HepG2 (cell line): ENCODE measurements at regions not wholly inside any gene's neighbourhood (a gene's known extent, or its start where the extent isn't known, plus 50 kb on each side); places are given as distances from the start of the nearest gene placed in this dataset.

Experiments
- ATAC-seq: fragments of 200-7000 bp; cut with Tn5 transposase; 3 replicates; pipeline ENCODE4 v1.9.1; 2020; ENCODE audit warnings: mild to moderate bottlenecking, moderate library complexity
- BruUV-seq: library from RNA; stranded (reverse); fragments of 400-500 nt; replicated peaks from 2 replicates; lab custom pipeline; 2021; lab: Mats Ljungman, UMichigan
- CTCF ChIA-PET: fragments of 300-600 bp; formaldehyde crosslinking; extraction: SDS; loops from one replicate; lab custom pipeline; 2021; ENCODE audit warnings: low total read pairs, inconsistent platforms, low intra/inter-chr PET ratio; lab: Yijun Ruan, JAX
- POLR2A ChIA-PET: fragments of 350-600 bp; sonication (Branson Sonifier 250); formaldehyde crosslinking; loops from one replicate; lab custom pipeline; 2020; ENCODE audit warnings: antibody characterized with exemption, inconsistent platforms; lab: Yijun Ruan, JAX
- DNase-seq: peaks from one replicate; pipeline ENCODE4 v3.0.0-alpha.2; 2015; ENCODE audit warnings: low spot score
- FAIRE-seq: peaks from 3 replicates; lab custom pipeline; 2011; peaks lifted over from hg19 to GRCh38; lab: Jason Lieb, UNC
- H2AFZ ChIP-seq: one replicate; pipeline ENCODE4 v1.6.1; 2011; ENCODE audit warnings: low read length, inconsistent platforms
- H3K27ac ChIP-seq: fragments of 300-600 bp; 3 replicates; pipeline ENCODE4 v1.8.0; 2011; ENCODE audit warnings: mixed run types, mild to moderate bottlenecking, mixed read lengths, low read length, inconsistent platforms; ENCODE audit not compliant: insufficient read depth; ENCODE audit errors: extremely low read length
- H3K27me3 ChIP-seq, 2 experiments: fragments of 200-600 bp in 1 of 2; 2 replicates in 1 of 2; 3 replicates in 1 of 2; pipeline versions ENCODE4 v1.6.0 to v1.8.0; 2011; ENCODE audit warnings: low read length in 2 of 2, mild to moderate bottlenecking in 2 of 2, moderate library complexity in 2 of 2, inconsistent platforms in 1 of 2; ENCODE audit not compliant: insufficient read depth in 2 of 2, control insufficient read depth in 1 of 2
- H3K36me3 ChIP-seq, 2 experiments: fragments of 200-600 bp in 1 of 2; replicated peaks in 1 of 2; 2 replicates in 1 of 2; 3 replicates in 1 of 2; pipeline versions ENCODE4 v1.5.1 to v1.8.0; 2011; ENCODE audit warnings: low read length in 2 of 2, inconsistent platforms in 1 of 2; ENCODE audit not compliant: insufficient read depth in 2 of 2, control insufficient read depth in 1 of 2
- H3K4me1 ChIP-seq: 2 replicates; pipeline ENCODE4 v1.5.1; 2012; ENCODE audit warnings: low read length, inconsistent platforms; ENCODE audit not compliant: insufficient read depth
- H3K4me2 ChIP-seq: 2 replicates; pipeline ENCODE4 v1.6.0; 2011; ENCODE audit warnings: low read depth, low read length, inconsistent platforms
- H3K4me3 ChIP-seq, 3 experiments: fragments of 200-600 bp in 1 of 3; sonication (generic), shearing (Covaris generic) in 1 of 3; replicated peaks in 1 of 3; 2 replicates each; pipeline ENCODE4 v1.5.1; 2011 to 2016; ENCODE audit warnings: low read length in 3 of 3, inconsistent platforms in 2 of 3, low read depth in 2 of 3, mild to moderate bottlenecking in 2 of 3, control low read depth in 1 of 3, mixed read lengths in 1 of 3; ENCODE audit not compliant: insufficient read depth in 1 of 3
- H3K79me2 ChIP-seq: one replicate; pipeline ENCODE4 v1.6.1; 2011; ENCODE audit warnings: low read length, inconsistent platforms; ENCODE audit not compliant: insufficient read depth
- H3K9ac ChIP-seq: 2 replicates; pipeline ENCODE4 v1.6.0; 2011; ENCODE audit warnings: mild to moderate bottlenecking, low read depth, low read length, inconsistent platforms; ENCODE audit not compliant: insufficient read depth
- H3K9me3 ChIP-seq: 2 replicates; pipeline ENCODE4 v1.5.1; 2012; ENCODE audit warnings: mild to moderate bottlenecking, low read length
- H4K20me1 ChIP-seq: 2 replicates; pipeline ENCODE4 v1.6.0; 2011; ENCODE audit warnings: inconsistent platforms, mild to moderate bottlenecking, low read length, moderate library complexity; ENCODE audit not compliant: insufficient read depth
- GPN1 ChIP-seq: sonication (generic); formaldehyde crosslinking; IDR thresholded peaks from 2 replicates; pipeline ENCODE4 v1.5.1; 2020; ENCODE audit warnings: missing genetic modification reagents, borderline replicate concordance
- KDM2A ChIP-seq: sonication (generic); formaldehyde crosslinking; IDR thresholded peaks from 2 replicates; pipeline ENCODE4 v1.4.0; 2020; ENCODE audit warnings: low read depth, missing genetic modification reagents, borderline replicate concordance
- MAFF ChIP-seq: IDR thresholded peaks from 2 replicates; pipeline ENCODE4 v1.6.1; 2011; ENCODE audit warnings: low read depth, low read length, improper control_type of control experiment
- MAFK ChIP-seq, 2 experiments: IDR thresholded peaks in 1 of 2; conservative IDR thresholded peaks in 1 of 2; 2 replicates each; pipeline ENCODE4 v1.6.1; 2011; ENCODE audit warnings: improper control_type of control experiment in 2 of 2, low read length in 2 of 2
- MXI1 ChIP-seq: IDR thresholded peaks from 3 replicates; pipeline ENCODE4 v1.6.1; 2012; ENCODE audit warnings: low read depth, low read length, inconsistent platforms, borderline replicate concordance
- NFE2L1 ChIP-seq: sonication (generic); formaldehyde crosslinking; IDR thresholded peaks from 2 replicates; pipeline ENCODE4 v1.4.0; 2020; ENCODE audit warnings: missing genetic modification reagents, mild to moderate bottlenecking, borderline replicate concordance
- RBFOX2 ChIP-seq: fragments of 200-400 bp; formaldehyde crosslinking; IDR thresholded peaks from 2 replicates; pipeline ENCODE4 v1.6.1; 2017; ENCODE audit warnings: low read depth, mild to moderate bottlenecking, low read length
- TEAD3 ChIP-seq: optimal IDR thresholded peaks from 2 replicates; pipeline ENCODE3; 2016; ENCODE audit warnings: borderline replicate concordance
- ZNF615 ChIP-seq: sonication (generic); formaldehyde crosslinking; IDR thresholded peaks from 2 replicates; pipeline ENCODE4 v1.5.0; 2020; ENCODE audit warnings: mild to moderate bottlenecking, missing genetic modification reagents, borderline replicate concordance
- WGBS: methylation state at CpG from one replicate; pipeline ENCODE4 v1.1.6; 2017; ENCODE audit warnings: low lambda C conversion rate; 5-methylcytosine and 5-hydroxymethylcytosine counted together
- in situ Hi-C: cut with HindIII; loops from 2 replicates; pipeline ENCODE4 v1.10.0; 2017; ENCODE audit warnings: low pct_unique_long_range_greater_than_20kb; ENCODE audit not compliant: extremely low pct_ligation_motif_present
- intact Hi-C: fragments of 100-400 bp; cut with micrococcal nuclease; formaldehyde crosslinking; loops from one replicate; pipeline ENCODE4 v1.10.0; 2022; ENCODE audit not compliant: unreplicated experiment
- TF ChIP-seq, protein P1 (sequence below): sonication (generic); formaldehyde crosslinking; IDR thresholded peaks from 2 replicates; pipeline ENCODE4 v1.4.0; 2020; ENCODE audit warnings: missing genetic modification reagents
- TF ChIP-seq, protein P2 (sequence below): sonication (generic); formaldehyde crosslinking; IDR thresholded peaks from 2 replicates; pipeline ENCODE4 v1.5.0; 2020; ENCODE audit warnings: missing genetic modification reagents

DNA sequence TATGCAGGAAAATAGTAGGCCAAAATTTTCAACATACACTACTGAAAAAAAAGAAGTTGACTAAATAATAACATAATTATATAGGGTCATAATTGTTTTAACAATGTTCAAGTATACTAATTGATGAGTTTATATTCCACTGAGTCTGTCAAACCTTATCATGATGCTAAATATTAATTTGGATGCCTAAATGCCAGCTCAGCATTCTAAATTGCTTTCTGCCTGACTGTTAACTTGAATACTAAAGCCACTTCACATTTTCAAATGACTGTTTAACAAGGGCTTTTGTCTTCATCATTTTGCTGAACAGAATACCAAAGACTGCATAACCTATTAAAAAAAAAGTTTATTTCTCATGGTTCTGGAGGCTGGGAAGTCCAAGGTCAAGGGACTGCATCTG is 232.8 kb downstream of the DOK5 start:
- DNase-seq (no peak), FAIRE-seq (no peak), ATAC-seq (no peak)
- intact Hi-C loops (no loop called here), in situ Hi-C loops (no loop called here)
- no TSS peak for BruUV-seq
- H2AFZ ChIP-seq: no peak overlapping the region
- no peaks in the 10 kb centered on the region for H3K79me2 ChIP-seq
- H3K9me3 ChIP-seq: no peaks in the 10 kb centered on the region
- H3K36me3 ChIP-seq: no peaks in the 10 kb centered on the region
- CTCF ChIA-PET: no interaction called here
- H3K4me3 ChIP-seq: no peak overlapping the region
- no peaks in the 10 kb centered on the region for H4K20me1 ChIP-seq
- no peak overlapping the region for H3K27ac ChIP-seq
- H3K4me2 ChIP-seq: no peak overlapping the region
- H3K9ac ChIP-seq: no peak overlapping the region
- no peaks in the 10 kb centered on the region for H3K27me3 ChIP-seq
- H3K4me1 ChIP-seq: no peaks in the 10 kb centered on the region
- POLR2A ChIA-PET: no interaction called here
- TF ChIP-seq TEAD3 (CRISPR knock-in tag): no peak
- TF ChIP-seq MAFK (conservative IDR thresholded peaks at IDR 0.05 in 1 of 2, IDR thresholded peaks at IDR 0.05 in 1 of 2; ENCODE audit: low read length in 2 of 2): peak; percentile 74 to 84
- TF ChIP-seq, protein P1, sequence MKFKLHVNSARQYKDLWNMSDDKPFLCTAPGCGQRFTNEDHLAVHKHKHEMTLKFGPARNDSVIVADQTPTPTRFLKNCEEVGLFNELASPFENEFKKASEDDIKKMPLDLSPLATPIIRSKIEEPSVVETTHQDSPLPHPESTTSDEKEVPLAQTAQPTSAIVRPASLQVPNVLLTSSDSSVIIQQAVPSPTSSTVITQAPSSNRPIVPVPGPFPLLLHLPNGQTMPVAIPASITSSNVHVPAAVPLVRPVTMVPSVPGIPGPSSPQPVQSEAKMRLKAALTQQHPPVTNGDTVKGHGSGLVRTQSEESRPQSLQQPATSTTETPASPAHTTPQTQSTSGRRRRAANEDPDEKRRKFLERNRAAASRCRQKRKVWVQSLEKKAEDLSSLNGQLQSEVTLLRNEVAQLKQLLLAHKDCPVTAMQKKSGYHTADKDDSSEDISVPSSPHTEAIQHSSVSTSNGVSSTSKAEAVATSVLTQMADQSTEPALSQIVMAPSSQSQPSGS (CRISPR knock-in tag): no peak
- peak; percentile 61; the same call in 1 of the 2 replicates for TF ChIP-seq MAFF
- TF ChIP-seq, all 625 proteins: peak for 2

DNA sequence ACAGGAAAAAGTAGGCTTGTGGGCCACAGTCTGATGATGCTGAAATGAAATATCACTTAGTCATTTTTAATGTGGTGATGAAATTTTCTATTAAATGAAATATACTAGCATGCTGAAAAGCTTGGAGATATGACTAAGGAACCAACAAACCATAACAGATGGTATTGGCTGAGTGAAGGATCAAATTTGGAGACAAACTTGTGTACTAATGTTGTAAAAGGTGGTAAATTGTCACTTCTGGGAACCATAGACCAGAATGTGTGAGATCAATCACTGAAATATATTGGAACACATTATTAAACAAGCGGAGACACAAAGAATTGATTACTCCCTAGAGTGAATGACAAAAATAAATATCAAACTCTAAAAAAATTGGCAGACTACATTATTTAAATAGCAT is 232.4 kb downstream of the DOK5 start:
- H3K27me3 ChIP-seq: no peaks in the 10 kb centered on the region
- H3K36me3 ChIP-seq: no peaks in the 10 kb centered on the region
- CTCF ChIA-PET: no interaction called here
- intact Hi-C loops: no loop called here
- H3K9ac ChIP-seq: no peak overlapping the region
- no peaks in the 10 kb centered on the region for H3K79me2 ChIP-seq
- TF ChIP-seq RBFOX2 (no peak), NFE2L1 (no peak), KDM2A (CRISPR knock-in tag) (no peak), GPN1 (no peak), MXI1 (no peak), ZNF615 (CRISPR knock-in tag) (no peak)
- TF ChIP-seq, protein P2, sequence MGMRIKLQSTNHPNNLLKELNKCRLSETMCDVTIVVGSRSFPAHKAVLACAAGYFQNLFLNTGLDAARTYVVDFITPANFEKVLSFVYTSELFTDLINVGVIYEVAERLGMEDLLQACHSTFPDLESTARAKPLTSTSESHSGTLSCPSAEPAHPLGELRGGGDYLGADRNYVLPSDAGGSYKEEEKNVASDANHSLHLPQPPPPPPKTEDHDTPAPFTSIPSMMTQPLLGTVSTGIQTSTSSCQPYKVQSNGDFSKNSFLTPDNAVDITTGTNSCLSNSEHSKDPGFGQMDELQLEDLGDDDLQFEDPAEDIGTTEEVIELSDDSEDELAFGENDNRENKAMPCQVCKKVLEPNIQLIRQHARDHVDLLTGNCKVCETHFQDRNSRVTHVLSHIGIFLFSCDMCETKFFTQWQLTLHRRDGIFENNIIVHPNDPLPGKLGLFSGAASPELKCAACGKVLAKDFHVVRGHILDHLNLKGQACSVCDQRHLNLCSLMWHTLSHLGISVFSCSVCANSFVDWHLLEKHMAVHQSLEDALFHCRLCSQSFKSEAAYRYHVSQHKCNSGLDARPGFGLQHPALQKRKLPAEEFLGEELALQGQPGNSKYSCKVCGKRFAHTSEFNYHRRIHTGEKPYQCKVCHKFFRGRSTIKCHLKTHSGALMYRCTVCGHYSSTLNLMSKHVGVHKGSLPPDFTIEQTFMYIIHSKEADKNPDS: no peak
- DNase-seq (no peak), FAIRE-seq (no peak), ATAC-seq (no peak)
- no peaks in the 10 kb centered on the region for H3K4me1 ChIP-seq
- no peak overlapping the region for H3K4me3 ChIP-seq
- in situ Hi-C loops: no loop called here
- H2AFZ ChIP-seq: no peak overlapping the region
- H4K20me1 ChIP-seq: no peaks in the 10 kb centered on the region
- 0% methylated on average over 1 of the region's 1 CpG for WGBS
- no TSS peak for BruUV-seq
- H3K27ac ChIP-seq: no peak overlapping the region
- no peaks in the 10 kb centered on the region for H3K9me3 ChIP-seq
- POLR2A ChIA-PET: no interaction called here
- no peak overlapping the region for H3K4me2 ChIP-seq
